ENCODE measurements at regions not wholly inside any gene's neighbourhood (a gene's known extent, or its start where the extent isn't known, plus 50 kb on each side); places are given as distances from the start of the nearest gene placed in this dataset.

DNA sequence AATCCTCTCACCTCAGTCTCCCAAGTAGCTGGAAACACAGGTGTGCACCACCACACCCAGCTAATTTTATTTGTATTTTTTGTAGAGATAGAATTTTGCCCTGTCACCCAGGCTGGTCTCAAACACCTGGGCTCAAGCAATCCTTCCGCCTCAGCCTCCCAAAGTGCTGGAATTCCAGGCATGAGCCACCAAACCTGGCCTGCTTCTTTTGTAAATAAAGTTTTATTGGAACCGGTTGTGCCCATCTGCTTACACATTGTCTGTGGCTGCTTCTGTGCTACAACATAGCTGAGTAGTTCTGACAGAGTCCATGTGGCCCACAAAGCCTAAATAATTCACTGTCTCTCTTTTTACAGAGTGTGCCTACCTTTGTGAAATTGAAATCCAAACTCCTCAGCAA is 109.7 kb upstream of the NRSN1 start:
- DNase-seq (ENCODE audit: low spot score) = no peak
- TF ChIP-seq, protein P1, sequence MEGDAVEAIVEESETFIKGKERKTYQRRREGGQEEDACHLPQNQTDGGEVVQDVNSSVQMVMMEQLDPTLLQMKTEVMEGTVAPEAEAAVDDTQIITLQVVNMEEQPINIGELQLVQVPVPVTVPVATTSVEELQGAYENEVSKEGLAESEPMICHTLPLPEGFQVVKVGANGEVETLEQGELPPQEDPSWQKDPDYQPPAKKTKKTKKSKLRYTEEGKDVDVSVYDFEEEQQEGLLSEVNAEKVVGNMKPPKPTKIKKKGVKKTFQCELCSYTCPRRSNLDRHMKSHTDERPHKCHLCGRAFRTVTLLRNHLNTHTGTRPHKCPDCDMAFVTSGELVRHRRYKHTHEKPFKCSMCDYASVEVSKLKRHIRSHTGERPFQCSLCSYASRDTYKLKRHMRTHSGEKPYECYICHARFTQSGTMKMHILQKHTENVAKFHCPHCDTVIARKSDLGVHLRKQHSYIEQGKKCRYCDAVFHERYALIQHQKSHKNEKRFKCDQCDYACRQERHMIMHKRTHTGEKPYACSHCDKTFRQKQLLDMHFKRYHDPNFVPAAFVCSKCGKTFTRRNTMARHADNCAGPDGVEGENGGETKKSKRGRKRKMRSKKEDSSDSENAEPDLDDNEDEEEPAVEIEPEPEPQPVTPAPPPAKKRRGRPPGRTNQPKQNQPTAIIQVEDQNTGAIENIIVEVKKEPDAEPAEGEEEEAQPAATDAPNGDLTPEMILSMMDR (IDR thresholded peaks at IDR 0.05) = no peak
- Histone ChIP-seq H3K27ac (no peak overlapping the region), H3K4me3 (no peak overlapping the region)

DNA sequence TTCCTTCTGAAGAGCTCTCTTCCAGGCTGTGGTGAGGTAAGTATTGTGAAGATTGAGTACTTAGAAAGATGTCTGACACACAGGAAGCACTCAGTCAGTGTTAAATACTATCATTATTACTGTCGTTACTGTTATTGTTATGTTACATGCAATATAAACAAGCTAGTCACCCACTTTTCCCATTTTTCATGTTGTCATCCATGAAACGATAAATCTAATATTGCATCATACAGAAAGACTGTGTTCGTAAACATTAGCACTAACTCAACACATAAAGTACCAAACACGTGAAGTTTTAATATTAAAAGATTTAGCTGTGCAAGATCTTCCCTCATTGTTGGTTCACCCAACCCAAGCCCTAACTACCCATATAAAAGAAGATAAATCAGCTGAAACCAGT is 109.2 kb upstream of the NRSN1 start:
- DNase-seq (ENCODE audit: low spot score) = no peak
- TF ChIP-seq, protein P1 (IDR thresholded peaks at IDR 0.05) = no peak

DNA sequence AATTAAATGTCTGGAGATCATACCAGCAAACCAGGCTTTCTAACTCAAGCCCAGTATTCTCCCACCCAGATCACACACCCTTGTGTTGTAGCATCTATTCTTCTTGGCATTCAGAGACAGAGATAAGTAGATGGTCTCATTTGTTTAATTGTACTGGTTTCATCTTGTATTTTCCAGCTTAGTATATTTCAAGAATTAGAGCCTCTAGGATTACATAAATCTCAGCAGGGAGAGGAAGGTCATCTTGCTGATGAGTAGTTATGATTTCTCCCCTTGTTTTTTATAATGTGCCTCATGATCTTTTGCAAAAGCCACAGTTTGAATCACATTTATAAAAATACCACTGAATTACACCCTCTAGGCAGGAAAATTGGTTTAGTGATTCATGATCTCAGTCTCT is 106.6 kb upstream of the NRSN1 start:
- Histone ChIP-seq H3K27ac (no peak overlapping the region), H3K4me3 (no peak overlapping the region)
- no peak for DNase-seq (ENCODE audit: low spot score)
- TF ChIP-seq, protein P1 (IDR thresholded peaks at IDR 0.05) = no peak

More for the DNA sequence above, 109.2 kb upstream of the NRSN1 start:
- Histone ChIP-seq H3K4me3 (no peak overlapping the region), H3K27ac (no peak overlapping the region)

DNA sequence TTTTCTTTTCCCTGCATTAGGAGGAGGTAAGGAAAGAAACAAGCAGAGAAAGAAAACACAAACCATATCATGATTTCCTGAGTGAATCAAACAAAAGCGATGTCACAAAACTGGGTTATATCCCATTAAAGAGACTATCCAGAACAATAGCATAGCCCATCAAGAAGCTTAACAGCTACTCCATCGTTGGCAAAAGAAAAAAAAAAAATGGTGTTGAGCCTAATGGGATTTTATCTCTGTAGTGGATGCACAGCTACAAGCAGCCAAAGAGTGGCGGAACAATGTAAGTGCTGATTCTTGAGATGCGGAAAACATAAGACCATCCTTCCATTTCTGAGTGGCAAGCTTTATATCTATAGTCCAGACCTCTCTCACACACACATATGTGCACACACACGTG is 106.2 kb upstream of the NRSN1 start:
- TF ChIP-seq, protein P1 (IDR thresholded peaks at IDR 0.05) = no peak
- no peak for DNase-seq (ENCODE audit: low spot score)
- no peak overlapping the region for H3K27ac ChIP-seq
- no peak overlapping the region for H3K4me3 ChIP-seq

DNA sequence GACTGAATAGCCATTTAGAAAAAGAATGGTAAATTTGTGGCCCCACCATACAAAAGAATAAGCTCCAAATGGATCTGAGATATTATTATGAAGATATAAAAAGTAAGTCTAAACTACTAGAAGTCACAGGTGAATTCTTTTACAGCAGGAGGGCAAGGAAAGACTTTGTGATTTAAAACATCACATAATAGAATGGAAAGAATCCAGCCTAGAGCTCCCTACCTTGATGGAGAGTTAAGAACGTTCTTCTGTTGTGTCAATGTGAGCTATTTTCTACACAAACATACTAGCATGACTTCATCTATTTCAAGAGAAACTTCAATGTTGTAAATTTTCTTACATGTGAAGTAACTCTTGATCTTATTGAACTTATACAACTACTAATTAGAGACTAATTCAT is 100.0 kb upstream of the NRSN1 start:
- DNase-seq (ENCODE audit: low spot score) = no peak
- Histone ChIP-seq H3K4me3 (no peak overlapping the region), H3K27ac (no peak overlapping the region)
- TF ChIP-seq, protein P1 (IDR thresholded peaks at IDR 0.05) = no peak

DNA sequence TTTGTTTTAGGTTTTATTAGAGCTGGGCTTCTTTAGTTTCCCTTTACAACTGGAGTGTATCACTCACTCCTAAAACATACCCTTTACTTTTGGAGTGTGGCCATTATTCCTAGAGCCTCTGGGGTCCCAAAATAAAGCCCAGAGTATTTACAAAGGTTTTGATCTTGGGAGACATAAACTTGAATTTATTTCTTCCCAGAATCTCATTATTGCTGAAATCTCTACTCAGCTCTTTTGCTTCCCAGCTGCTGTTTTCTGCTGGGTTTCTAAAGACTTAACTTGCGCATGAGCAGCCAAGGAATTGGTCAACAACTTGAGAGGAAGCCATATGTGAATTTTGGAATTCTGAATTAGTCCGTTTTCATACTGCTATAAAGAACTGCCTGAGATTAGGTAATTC is 94.5 kb upstream of the NRSN1 start:
- no peak overlapping the region for H3K4me3 ChIP-seq
- no peak overlapping the region for H3K27ac ChIP-seq
- DNase-seq (ENCODE audit: low spot score) = no peak
- TF ChIP-seq, protein P1 (IDR thresholded peaks at IDR 0.05) = no peak

DNA sequence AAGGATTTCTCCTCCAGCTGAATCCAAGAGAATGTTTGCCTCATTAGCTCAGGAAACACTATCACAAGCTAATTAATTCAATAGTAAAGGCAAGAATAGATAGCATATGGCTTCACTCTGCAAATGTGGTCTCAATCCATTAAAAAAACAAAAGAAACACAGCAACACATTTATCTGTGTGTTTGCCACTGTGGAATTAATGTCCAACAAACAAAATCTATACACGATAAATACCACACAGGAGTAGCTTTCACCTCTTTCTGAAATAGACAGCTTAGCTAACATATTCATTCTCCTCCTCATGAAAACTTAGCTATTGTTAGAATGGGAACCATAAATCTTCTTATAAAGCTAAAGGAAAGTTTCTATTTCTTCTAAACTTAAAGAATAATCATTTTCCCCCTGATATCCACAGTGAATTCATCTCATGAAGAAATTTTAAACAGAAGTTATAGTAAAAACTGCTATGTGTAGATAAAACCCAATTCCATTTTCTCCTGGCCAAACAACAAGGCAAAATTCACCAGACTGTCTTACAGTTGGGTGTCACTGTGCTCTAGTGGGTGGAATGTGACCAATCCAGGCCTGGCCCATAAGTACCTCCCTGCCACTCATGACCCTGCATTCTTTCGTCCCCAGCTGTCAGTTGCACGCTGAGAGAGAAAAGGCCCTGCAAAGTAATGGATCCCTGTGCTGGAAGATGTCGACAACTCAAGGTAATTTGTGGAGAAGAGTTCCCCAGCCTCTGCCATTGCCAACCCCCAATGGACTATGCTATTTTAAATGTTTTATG is 92.9 kb upstream of the NRSN1 start:
- TF ChIP-seq, protein P1 (IDR thresholded peaks at IDR 0.05) = no peak
- Histone ChIP-seq H3K4me3 (no peak overlapping the region), H3K27ac (no peak overlapping the region)
- no peak for DNase-seq (ENCODE audit: low spot score)

All from coronary artery (tissue), 2 donors.